ENCODE measurements at regions not wholly inside any gene's neighbourhood (a gene's known extent, or its start where the extent isn't known, plus 50 kb on each side); places are given as distances from the start of the nearest gene placed in this dataset.

DNA sequence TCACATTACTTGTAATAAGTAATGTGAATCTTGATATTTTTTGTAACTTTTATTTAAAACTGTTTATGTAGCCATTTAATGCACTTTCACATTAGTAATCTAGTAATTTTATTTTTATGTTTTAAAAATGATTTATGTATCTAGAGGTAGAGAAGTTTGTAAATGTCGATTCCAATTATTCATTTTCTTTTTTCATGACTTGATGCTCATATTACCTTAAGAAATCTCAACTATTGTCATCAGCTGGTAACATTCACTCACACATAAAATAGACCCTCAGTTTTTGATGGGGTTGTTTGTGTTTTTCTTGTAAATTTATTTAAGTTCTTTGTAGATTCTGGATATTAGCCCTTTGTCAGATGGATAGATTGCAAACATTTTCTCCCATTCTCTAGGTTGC, 351.7 kb upstream of the CDH7 start:
- DNase-seq = no peak

DNA sequence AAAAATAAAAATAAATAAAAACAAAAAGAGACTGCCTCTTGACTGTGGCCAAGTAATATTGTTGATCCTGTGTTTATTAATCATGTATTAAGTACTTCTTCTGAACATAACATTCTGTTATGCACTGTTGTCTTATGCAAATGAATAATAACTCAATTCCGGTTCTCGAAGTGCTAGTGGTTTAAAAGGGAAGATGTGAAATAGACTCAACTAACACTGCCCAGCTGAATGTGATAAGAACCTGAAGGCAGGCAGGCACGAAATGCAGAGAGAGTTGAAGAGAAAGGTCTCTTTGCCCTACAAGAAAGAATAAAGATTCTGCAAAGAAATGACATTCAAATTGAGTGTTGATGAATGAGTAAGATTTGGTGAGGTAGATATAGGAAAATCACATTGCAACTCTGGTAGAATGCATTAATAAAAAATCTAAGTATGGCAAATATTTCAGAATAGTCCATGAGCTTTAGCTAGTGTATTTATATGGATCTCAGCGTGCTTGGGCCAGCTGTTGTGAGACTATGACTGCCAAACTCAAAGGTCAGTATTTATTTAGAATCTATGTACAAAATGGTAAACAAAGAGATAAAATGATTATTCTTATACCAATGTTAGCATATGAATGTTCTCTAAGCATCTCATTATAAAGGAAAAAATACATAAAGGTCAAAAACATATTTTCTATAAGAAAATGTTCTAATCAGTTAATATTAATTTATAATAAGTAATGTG, 352.3 kb upstream of the CDH7 start:
- DNase-seq = no peak

DNA sequence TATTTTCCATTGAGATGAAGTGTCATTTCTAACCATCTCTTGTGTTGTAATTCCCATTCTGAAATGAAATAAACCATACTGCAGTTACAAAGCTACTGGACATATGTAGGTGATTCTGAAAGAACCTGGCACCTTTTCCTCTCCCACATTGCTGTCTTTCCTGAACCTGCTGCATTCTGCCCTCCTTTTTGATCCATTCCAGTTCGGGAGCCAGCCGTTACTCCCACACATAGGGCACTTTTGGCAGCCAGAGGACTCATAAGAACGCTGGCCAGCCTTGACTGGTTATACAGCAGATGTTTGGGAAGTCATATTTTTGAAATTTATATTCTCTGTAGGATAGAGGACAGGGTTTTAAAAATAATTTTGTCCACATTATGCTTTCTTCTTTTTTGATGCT, 369.8 kb upstream of the CDH7 start:
- no peak for DNase-seq

DNA sequence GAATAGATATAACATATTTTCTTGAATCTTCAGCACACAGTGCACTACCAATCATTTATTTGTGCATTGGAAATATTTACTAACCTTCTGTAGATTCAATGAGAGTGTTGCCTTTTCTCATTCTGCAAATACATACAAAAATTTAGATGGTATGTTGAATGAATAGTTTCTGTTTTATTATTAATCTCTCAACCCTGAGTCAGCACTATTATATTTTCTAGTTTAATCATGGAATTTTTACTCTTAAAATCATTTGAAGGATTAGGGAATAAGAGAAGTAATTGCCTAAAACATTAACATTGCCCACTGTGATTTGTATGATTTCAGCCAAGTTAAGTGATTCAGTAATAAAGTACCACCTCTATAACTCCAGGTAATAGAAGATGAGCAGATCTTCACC, 370.2 kb upstream of the CDH7 start:
- DNase-seq = no peak

DNA sequence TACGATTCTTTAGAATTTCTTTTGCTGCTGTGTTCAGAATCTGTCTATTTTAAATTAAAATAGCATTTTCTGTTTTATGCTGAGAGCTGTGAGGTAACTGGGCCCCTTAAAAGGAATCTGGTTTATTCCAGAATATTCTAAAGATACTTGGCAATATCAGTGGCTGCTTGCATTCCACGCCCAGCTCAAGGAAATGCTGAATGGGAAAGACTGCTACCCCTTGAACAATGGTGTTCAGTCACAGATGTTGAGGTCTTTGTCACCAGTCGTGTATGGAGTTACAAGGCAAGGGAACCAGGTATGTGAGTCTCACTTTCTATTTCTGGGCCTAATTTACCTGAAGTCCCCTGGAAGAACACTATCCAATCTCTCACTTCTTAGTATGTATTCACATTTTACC, 377.9 kb upstream of the CDH7 start:
- no peak for DNase-seq

DNA sequence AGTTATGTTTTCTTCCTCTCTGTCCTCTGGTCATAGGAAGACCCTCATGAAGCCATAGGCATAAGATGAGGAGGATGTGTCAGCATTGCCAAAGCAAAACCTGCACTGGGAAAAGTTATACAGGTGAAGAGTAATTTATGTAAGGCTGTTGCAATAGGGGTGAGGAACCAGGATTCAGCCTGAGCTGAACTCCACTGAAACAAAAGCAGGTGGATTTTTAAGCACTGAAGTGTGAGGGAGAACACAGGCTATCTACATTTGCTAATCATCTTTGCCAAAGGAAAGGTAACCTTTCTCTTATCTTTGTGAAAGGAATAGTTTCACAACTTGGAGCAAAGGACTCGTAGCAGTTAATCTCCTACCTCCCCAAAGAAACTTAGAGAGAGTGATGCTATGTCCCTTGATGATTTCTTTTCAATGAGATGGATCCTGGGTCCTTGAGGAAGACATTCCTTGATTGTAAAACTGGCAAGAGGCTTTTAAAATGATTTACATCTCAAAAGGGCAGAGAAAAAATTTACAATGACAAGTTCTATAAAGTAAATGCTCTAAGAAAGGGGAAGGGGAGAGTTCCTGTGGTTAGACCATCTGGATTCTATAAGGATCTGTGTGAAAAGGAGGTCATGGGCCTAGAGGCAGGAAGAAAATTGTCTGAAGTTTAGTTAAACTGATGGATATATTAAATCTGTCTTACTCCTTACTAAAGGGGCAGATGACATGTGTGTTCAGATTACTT, 385.4 kb upstream of the CDH7 start:
- DNase-seq = no peak

DNA sequence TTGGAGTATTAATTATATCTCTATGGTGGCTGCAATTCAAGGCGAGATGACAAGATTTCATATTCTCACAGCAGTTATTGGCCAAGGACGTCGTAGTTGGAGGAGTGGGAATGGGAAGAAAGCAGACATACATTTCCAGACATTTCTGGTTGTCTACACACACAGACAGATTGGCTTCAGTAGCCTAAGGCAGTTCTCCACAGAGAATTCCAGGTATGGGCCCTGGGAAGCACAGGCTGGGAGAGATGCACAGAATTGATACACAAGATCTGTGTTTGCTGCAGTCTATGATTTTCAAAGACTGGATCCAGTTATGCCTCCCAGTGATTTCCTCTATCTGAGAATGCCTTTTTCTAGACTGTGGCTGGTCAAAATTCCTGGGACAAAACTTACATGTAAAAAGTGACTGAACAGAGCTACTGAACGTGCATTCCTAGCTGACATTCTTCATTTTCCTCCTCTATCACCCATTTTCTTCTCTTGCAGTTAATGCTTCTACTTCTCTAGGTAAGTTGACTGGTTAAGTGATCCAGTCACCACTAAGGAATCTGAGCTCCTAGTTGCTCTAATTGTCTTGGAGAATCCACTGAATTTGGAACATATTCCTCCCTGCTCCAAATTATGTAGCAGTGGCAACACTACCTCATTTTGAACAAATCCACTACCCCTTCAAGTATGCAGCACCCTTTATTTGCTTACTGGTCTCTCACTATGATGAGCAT, 386.7 kb upstream of the CDH7 start:
- no peak for DNase-seq

DNA sequence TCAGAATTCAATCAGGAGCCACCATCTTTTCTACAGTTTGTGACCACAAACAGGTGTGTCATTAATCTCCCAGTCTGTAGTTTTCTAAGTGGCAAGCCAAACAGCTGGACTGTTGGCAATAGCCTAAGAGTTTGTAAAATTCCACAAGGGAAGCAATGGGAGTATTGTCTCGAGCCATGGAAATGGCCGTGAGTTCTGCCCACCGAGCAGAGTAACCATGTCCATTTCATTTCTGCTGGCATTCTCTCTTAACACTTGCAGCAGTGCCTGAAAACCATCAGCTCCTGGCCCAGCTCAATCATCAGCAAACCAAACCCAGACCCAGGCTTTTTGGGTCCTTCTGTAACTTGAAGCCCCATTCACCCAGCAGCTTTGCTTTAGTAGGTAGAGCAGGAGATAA, 387.8 kb upstream of the CDH7 start:
- DNase-seq = no peak

DNA sequence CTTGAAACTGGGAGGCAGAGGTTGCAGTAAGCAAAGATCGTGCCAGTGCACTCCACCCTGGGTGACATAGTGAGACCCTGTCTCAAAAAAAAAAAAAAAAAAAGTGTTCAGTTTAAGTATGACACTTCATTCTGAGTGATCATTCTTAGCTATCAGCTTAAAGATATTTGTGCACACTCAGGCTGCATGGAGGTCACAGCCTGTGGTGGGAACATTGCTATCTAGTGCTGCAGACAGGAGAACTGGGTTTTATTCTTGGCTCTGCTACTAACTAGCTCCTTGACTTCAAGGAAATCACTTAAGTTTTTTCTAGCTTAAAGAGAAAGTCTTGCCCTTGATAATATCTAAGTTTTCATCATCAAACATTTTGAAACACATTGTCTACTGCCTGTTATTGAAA, 391.3 kb upstream of the CDH7 start:
- no peak for DNase-seq

DNA sequence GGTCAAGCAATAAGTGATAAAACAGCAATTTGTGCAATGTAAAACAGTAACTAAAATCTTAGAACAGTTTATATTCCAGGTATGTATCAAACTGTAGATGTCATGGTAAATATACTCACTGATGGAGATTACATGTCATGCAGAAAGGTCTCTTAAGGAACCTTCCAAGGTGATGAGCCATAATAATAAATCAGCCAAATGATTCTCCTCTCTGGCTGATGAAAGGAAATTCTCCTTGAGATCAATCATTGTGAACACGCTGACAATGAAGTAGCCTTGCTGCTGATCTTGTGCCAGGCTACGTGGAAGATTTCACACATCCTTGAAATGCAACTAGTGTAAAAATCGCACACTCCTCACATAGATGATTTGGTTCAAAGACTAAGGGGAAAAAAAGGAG, 392.5 kb upstream of the CDH7 start:
- no peak for DNase-seq

DNA sequence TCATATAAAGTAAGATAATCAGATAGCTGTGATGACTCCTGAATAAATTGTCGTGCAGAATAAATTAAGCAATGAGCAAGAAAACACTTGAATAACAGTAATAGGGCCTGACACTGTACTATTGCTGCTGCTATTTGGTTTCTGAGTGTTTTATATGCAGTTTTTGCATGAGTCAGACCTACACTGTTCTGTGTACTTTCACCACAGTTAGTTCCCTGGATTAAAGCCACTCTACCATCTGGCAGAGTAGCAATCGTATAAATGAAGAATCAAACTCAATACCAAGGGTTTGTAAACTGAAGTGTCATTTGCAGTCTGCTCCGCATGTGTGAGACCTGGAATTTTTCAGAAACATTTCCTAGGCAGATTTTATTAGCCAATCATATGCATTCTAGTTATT, 398.6 kb upstream of the CDH7 start:
- DNase-seq = peak; percentile 33

DNA sequence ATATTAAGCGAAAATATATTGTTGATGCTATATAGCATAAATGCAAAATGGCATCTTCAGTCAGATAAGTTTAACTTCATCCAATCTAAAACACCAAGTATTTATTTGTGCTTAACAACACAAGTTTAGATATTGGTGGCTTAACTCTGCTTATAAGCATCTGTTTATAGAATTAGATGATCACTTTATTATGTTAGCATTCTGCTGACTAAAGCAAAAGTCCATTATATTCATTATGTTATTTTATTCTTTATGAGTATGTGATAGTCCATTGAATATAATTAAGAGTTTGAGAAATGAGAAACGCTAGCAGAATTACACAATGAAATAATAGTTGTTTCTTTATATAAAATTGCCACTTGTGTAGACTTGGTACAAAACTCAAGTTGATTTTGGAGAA, 401.2 kb upstream of the CDH7 start:
- no peak for DNase-seq

DNA sequence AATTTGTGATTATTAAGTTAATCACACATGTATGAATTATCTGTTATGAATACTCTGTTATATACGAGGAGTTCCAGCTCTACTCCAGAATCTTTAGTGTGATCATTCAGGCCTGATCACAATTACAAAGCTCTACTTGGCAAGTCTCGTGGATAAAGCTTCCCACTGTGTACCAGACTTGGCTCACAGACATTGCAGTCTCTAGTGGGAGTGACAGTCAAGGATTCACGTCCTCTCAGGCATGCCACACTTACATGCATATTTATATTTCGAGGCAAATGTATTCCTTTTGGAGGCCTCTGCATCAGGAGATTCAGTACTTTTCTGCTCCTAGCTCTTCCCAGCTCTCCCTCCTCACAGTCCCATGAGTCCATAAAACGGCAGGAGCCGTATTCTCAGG, 403.4 kb upstream of the CDH7 start:
- DNase-seq = no peak

DNA sequence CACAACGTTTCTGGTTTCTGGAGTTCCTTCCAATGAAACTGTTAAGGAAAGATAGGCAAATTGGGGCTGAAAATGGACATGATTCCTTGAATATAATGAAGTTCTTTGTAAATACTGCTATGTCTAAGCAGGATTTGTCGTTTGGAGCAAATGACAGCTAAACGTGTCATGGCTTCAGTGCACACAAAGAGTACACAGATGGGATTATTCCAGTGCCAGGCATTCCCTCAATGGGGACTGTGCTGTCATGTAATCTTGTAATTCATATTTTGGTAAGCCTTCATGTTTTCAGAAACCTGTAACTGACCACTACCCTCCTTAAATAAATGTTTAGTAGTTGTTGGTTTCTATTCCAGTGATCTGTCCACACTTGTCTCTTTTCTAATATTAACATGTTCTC, 404.7 kb upstream of the CDH7 start:
- DNase-seq = no peak

DNA sequence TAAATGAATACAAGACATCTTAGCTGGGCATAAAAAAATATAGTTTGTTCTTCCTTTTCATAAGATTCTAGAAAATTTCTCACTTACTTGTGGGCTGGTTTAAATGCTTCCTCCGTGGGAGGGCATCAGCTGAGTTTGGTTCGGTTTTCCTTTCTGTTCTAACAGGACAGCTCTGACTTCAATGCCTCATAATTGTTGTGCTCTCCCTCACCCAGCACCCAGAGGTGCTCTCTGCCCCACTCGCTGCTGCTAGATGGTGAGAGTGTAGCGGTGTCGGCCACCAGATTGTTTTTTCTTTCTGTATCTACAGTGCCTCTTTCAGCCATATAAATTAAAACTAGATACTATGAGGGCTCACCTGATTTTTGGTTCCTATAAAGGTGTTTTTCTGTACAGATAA, 407.2 kb upstream of the CDH7 start:
- DNase-seq = no peak

DNA sequence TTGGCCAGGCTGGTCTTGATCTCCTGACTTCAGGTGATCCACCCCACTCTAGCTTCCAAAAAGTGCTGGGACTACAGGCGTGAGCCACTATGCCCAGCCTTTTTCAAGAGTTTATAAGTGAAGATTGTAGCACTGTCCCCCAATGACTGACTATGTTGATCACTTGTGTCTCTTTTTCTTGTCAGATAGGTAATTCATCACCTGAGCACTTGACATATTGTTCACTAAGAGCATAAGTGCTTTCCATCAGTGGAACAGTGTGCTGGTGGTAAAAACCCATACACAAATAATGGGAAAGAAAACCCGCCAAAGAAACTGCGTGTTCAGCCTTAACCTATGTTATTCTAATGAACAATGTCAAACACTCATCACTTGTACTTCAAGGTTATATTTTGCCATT, 414.4 kb upstream of the CDH7 start:
- DNase-seq = no peak

DNA sequence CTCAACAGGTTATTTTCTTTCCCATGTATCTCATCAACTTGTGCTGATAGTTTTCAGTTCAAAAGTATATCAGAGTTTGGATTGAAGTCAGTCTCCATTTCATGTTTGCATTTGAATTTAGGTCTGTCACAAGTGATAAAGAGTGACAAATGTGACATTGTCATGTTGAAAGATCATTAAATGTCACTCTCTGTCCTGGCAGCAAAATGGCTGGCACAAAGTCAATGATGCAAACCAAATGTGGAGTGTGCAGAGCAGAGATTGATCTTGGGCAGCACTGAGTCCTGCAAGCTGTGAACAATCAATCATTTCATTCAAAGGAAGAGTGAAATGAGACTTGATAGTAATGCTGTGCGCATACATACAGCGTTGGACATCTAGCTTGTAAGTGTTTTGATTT, 421.8 kb upstream of the CDH7 start:
- DNase-seq = no peak

DNA sequence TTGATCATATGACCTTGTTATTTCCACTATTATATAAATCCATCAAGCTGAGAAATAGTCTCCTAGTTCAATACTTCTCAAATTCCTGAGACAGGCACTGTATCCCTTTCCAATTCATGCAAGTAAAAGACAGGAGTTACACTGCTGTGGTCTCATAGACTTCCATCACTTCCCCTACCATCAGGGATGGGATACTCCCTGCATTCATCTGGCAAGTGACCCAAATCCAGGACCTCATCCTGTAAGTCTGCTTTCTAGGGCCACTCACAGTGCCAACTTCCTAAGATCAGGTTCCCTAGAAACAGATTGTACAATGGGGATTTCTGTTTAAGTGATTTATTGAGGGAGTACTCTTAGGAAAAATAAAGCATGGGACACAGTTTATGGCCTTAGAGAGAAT, 424.0 kb upstream of the CDH7 start:
- DNase-seq = no peak

DNA sequence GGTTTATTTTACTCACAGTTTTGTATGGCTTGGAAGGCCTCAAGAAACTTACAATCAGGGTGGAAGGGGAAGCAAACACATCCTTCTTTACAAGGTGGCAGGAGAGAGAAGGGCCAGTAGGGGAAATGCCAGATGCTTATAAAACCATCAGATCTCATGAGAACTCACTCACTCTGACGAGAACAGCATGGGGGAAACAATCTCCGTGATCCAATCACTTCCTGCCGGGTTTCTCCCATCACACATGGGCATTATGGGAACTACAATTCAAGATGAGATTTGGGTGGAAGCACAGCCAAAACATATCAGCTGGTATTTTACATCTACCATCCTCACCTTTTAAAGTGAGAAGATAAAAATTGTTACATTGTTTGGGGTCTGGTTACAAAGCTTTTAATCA, 427.9 kb upstream of the CDH7 start:
- no peak for DNase-seq

DNA sequence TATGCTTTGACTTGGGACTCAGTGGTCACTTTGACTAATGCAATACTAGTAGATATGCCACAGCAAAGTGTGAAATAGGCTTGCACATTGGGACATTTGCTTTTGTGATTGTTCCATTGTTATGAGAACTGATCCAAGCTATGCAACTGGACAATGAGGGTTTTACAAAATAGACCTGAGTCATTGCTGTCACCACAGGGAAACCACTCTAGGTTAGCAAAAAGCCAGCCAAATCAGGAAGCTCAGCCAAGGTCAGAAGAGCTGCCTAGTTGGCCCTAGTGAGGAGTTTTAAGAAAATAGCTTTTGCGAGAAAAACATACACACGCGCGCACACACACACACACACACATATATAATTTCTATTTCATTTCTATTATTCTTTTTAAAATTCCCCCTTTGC, 452.4 kb upstream of the CDH7 start:
- DNase-seq = no peak

DNA sequence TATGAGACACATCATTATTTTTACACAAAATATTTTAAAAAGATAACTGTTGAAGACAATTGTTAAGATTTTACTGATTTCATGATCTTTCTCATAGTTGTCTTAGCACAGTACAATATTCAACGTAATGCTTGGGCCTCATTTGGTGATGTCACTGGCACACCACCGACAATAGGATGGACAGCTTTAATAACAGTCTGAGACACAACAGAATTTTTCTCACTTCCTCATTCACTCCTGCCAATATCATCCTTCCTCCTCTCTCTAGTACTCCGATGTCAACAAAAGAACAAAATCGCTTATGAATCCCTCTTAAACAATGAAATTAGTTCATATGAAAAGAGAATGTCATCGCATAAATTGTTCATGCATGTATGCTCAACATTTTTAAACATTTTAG, 461.9 kb upstream of the CDH7 start:
- no peak for DNase-seq

DNA sequence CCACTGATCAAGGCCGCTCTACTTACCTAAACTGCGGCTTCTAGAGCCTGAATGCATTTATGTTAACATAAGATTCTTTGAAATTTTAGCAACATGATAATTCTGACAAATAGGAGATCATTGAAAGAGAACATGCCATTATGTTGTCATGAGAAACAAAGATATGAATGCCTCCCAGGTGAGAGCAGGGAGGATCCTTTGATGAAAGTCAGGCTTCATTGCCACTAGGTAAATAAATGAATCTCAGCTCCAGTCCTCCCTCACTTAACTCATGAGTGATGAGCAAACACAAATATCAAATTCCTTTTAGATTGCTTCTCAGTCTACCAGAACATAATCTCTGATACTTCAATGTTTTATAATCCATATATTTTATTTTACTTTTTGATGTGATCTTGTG, 463.2 kb upstream of the CDH7 start:
- peak; percentile 24 for DNase-seq

DNA sequence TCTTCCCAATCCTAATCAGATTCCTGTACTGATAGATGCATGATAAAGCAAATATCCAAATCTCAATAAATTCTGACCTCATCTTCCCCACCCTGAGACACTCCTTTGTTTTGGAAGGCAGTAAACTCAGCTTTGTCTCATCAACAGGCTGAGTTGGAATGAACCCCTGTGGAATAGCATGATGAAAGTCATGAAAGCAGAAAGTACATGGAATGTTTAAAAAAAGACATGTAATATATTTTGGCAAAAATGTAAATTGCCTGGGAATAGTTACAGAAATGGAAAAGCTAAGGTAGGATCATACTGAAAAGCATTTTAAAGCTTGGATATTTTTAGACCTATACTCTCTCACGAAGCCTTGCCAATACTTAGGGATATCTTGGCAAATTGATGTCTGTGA, 468.7 kb upstream of the CDH7 start:
- no peak for DNase-seq

DNA sequence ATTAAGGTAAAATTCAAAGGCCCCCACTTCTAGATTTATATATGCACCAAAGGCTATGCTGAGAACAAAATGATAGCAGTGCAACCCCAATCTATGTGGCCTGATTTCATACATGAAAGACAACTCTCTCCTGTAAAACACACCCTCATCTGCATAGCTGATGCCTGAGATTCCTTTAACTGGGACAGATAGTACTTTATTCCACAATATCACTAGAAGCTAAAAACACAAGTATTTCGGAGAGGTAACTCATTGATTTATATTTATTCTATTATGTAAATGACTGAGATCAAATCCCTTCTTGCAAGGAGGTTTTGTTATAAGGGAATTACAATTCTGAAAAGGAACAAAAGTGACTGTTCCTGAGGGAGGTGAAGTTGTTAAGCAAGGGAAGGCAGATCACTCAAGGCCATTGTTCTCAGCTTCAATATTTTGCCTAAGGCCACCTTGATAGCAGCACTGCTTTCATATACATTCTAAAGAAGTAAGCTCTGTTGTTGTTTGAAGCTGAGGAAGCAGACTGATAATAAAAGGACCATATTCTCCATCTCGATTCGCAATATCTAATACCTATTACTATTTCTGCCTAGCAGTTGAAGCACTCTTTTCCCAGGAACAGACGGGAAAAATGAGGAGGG, 471.0 kb upstream of the CDH7 start:
- no peak for DNase-seq

Measured in NCI-H774 (cell line).